ENCODE measurements at regions not wholly inside any gene's neighbourhood (a gene's known extent, or its start where the extent isn't known, plus 50 kb on each side); places are given as distances from the start of the nearest gene placed in this dataset.
A peak's percentile ranks its signal among the peaks of the same experiment; 100 is the strongest.
"Not testable (repeated sequence)": the region's sequence is repeated elsewhere in the genome, so short reads cannot be mapped to it uniquely, and the experiment has no call there.

DNA sequence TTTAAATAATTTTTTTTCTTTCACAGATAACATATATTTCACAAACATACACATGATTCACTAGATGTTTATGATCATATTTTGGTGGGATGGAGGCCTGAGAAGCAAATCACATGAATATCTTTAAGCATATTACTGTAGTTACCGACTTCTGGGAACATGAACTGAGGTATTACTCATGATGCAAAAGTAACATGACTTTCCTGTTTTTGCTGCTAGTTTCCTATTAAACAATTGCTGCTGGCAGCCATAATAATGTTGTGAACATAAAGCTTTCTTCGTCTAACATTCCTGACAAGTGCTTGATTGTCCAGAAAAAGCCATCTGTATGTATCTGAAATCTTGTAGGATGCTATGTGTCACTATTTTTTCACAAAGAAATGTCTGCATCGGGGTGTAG is 145.4 kb downstream of the MTX2 start:
- Histone ChIP-seq H3K36me3 (no peaks in the 10 kb centered on the region), H3K4me1 (replicated peaks) (peaks cover 15% of the 10 kb centered on the region), H3K27ac (no peak overlapping the region), H3K9me3 (replicated peaks) (no peaks in the 10 kb centered on the region), H3K27me3 (replicated peaks) (no peaks in the 10 kb centered on the region), H3K4me3 (no peak overlapping the region)
- no peak for DNase-seq (ENCODE audit: low read depth in 1 of 2, low spot score in 2 of 2)

DNA sequence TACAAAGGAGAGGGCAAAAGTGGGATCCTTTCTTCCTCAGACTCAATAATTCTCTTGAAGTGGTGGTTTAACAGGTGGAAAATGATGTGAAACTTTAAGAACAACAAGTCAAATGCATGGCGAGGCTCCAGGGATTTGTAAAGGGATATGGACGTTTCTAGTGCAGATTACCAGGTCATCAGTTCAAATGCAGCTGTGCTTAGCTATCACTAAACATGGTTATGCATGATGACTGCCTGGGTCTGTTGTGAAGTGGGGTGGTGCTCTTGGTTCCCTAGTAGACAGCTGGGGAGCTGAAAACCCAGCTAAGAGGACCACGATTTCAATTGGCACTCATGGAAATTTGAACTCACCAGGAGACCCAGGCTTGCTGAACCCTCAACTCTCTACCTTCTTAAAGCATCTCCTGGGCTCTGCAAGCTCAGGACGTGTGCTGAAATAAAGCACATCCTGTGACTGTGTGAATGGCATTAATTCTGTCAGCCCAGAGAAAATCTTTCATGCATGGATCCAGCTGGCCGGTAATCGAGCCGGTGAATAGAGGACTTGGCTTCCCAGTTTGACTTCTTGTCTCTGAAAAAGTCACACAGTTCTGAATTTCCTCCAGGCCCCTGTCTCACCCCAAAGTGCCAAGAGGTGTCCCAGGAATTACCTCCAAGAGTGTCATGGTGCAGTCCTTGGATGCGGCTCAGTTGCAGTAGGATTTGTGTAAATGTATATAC is 146.1 kb downstream of the MTX2 start:
- Histone ChIP-seq H3K27me3 (replicated peaks) (no peaks in the 10 kb centered on the region), H3K27ac (no peak overlapping the region), H3K4me3 (no peak overlapping the region), H3K9me3 (replicated peaks) (no peaks in the 10 kb centered on the region), H3K36me3 (no peaks in the 10 kb centered on the region), H3K4me1 (replicated peaks) (peaks cover 22% of the 10 kb centered on the region)
- no peak for DNase-seq (ENCODE audit: low read depth in 1 of 2, low spot score in 2 of 2)

- H3K4me3 ChIP-seq: no peak overlapping the region
- H3K27me3 ChIP-seq (replicated peaks): no peaks in the 10 kb centered on the region
- no peaks in the 10 kb centered on the region for H3K9me3 ChIP-seq (replicated peaks)
- H3K27ac ChIP-seq: no peak overlapping the region
- peaks cover 28% of the 10 kb centered on the region for H3K4me1 ChIP-seq (replicated peaks)
- DNase-seq (ENCODE audit: low read depth in 1 of 2, low spot score in 2 of 2): no peak
- no peaks in the 10 kb centered on the region for H3K36me3 ChIP-seq
These were observed 146.8 kb downstream of the MTX2 start for GRCh38 chr2:176415937-176416499.

DNA sequence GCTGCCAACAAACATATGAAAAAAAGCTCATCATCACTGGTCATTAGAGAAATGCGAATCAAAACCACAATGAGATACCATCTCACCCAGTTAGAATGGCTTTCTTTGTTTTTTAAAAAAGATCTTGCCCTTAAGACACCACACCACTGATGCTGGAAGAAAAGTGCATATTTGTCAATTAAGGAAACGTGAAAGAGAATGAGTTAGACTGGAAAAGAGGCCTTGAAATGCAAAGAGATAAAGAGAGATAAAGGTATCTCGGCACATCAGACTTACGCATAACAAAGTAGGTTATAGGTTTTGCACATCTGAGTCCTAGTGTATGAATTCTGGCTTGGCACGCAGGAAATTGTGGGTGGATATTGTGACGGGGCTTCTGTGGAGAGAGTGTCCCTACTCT is 149.5 kb downstream of the MTX2 start:
- H3K4me3 ChIP-seq: no peak overlapping the region
- H3K36me3 ChIP-seq: no peaks in the 10 kb centered on the region
- DNase-seq (ENCODE audit: low read depth in 1 of 2, low spot score in 2 of 2): no peak
- H3K9me3 ChIP-seq (replicated peaks): no peaks in the 10 kb centered on the region
- peaks cover 31% of the 10 kb centered on the region for H3K4me1 ChIP-seq (replicated peaks)
- H3K27me3 ChIP-seq (replicated peaks): no peaks in the 10 kb centered on the region
- H3K27ac ChIP-seq: peak overlapping the region; percentile 92

- H3K4me1 ChIP-seq (replicated peaks): peaks cover 31% of the 10 kb centered on the region
- H3K9me3 ChIP-seq (replicated peaks): no peaks in the 10 kb centered on the region
- H3K27ac ChIP-seq: peak overlapping the region; percentile 92
- H3K4me3 ChIP-seq: no peak overlapping the region
- peak; percentile 76 to 88 for DNase-seq (ENCODE audit: low read depth in 1 of 2, low spot score in 2 of 2)
- H3K36me3 ChIP-seq: no peaks in the 10 kb centered on the region
- no peaks in the 10 kb centered on the region for H3K27me3 ChIP-seq (replicated peaks)
These were observed 150.4 kb downstream of the MTX2 start for GRCh38 chr2:176419591-176420071.

GRCh38 chr2:176421297-176422050 is 152.2 kb downstream of the MTX2 start:
- no peaks in the 10 kb centered on the region for H3K27me3 ChIP-seq (replicated peaks)

GRCh38 chr2:176423819-176424218 is 154.6 kb downstream of the MTX2 start:
- DNase-seq (ENCODE audit: low read depth in 1 of 2, low spot score in 2 of 2): no peak
- H3K36me3 ChIP-seq: no peaks in the 10 kb centered on the region
- H3K4me3 ChIP-seq: no peak overlapping the region
- peaks cover 25% of the 10 kb centered on the region for H3K4me1 ChIP-seq (replicated peaks)
- no peaks in the 10 kb centered on the region for H3K9me3 ChIP-seq (replicated peaks)
- H3K27ac ChIP-seq: no peak overlapping the region
- no peaks in the 10 kb centered on the region for H3K27me3 ChIP-seq (replicated peaks)

More at GRCh38 chr2:176421297-176422050, 152.2 kb downstream of the MTX2 start:
- no peak for DNase-seq (ENCODE audit: low read depth in 1 of 2, low spot score in 2 of 2)
- no peaks in the 10 kb centered on the region for H3K9me3 ChIP-seq (replicated peaks)
- H3K36me3 ChIP-seq: no peaks in the 10 kb centered on the region
- peaks cover 31% of the 10 kb centered on the region for H3K4me1 ChIP-seq (replicated peaks)
- no peak overlapping the region for H3K4me3 ChIP-seq
- H3K27ac ChIP-seq: no peak overlapping the region; the same call in 1 of the 2 replicates

DNA sequence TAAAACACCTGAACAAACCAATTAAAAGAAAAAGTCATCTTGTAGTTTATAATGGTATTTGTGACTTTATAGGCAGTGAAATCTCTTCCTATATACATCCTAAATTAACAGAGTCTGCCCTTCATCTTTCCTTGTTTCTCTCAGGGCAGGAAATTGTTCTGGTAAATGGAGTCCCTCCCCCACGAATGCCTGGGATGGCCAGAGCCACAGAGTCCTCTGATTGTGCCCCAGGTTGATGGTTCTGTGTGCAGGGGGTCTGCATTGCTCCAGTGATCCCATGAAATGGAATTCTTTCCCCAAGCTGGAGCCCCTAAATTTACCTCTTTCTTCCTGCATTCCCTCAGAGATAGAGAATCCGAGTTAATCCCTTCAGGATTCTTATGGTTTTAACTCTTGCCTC is 155.5 kb downstream of the MTX2 start:
- no peak overlapping the region for H3K4me3 ChIP-seq
- peaks cover 16% of the 10 kb centered on the region for H3K4me1 ChIP-seq (replicated peaks)
- no peaks in the 10 kb centered on the region for H3K36me3 ChIP-seq
- no peak for DNase-seq (ENCODE audit: low read depth in 1 of 2, low spot score in 2 of 2)
- no peaks in the 10 kb centered on the region for H3K9me3 ChIP-seq (replicated peaks)
- H3K27ac ChIP-seq: no peak overlapping the region
- no peaks in the 10 kb centered on the region for H3K27me3 ChIP-seq (replicated peaks)

- Histone ChIP-seq H3K27ac (no peak overlapping the region), H3K27me3 (replicated peaks) (no peaks in the 10 kb centered on the region), H3K36me3 (no peaks in the 10 kb centered on the region), H3K4me1 (replicated peaks) (0 out of 2 replicates have a peak, but pooled peaks cover 4% of the 10 kb centered on the region), H3K9me3 (replicated peaks) (0 out of 2 replicates have a peak, but pooled peaks cover 3% of the 10 kb centered on the region), H3K4me3 (no peak overlapping the region)
- no peak for DNase-seq (ENCODE audit: low read depth in 1 of 2, low spot score in 2 of 2)
These were observed 158.3 kb downstream of the MTX2 start for GRCh38 chr2:176427549-176427948.

DNA sequence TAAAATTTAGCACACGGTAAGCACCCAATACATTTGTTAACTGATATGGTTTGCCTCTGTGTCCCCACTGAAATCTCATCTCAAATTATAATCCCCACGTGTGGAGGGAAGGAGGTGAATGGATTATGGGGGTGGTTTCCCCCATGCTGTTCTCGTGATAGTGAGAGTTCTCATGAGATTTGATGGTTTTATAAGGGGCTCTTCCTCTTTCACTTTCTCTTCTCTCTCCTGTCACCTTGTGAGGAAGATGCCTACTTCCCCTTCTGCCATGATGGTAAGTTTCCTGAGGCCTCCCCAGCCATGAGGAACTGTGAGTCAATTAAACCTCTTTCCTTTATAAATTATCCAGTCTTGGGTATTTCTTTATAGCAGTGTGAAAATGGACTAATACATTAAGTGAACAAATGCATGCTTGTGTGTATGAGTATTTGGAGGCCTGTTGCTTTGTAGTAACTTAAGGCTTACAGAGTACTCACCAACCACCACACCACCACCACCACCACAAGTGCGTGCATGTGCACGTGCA is 159.8 kb downstream of the MTX2 start:
- DNase-seq (ENCODE audit: low read depth in 1 of 2, low spot score in 2 of 2); H3K9me3 ChIP-seq (replicated peaks): not testable (repeated sequence)

GRCh38 chr2:176432434-176432833 is 163.2 kb downstream of the MTX2 start:
- no peak for DNase-seq (ENCODE audit: low read depth in 1 of 2, low spot score in 2 of 2)
- H3K27ac ChIP-seq: no peak overlapping the region
- H3K9me3 ChIP-seq (replicated peaks): peaks cover 3% of the 10 kb centered on the region; the same call in 1 of the 2 replicates
- H3K4me1 ChIP-seq (replicated peaks): 0 out of 2 replicates have a peak, but pooled peaks cover 5% of the 10 kb centered on the region
- no peak overlapping the region for H3K4me3 ChIP-seq
- H3K36me3 ChIP-seq: no peaks in the 10 kb centered on the region
- H3K27me3 ChIP-seq (replicated peaks): no peaks in the 10 kb centered on the region

More for the DNA sequence above, 159.8 kb downstream of the MTX2 start:
- H3K27ac ChIP-seq; H3K36me3 ChIP-seq; H3K27me3 ChIP-seq (replicated peaks); H3K4me1 ChIP-seq (replicated peaks); H3K4me3 ChIP-seq: not testable (repeated sequence)

DNA sequence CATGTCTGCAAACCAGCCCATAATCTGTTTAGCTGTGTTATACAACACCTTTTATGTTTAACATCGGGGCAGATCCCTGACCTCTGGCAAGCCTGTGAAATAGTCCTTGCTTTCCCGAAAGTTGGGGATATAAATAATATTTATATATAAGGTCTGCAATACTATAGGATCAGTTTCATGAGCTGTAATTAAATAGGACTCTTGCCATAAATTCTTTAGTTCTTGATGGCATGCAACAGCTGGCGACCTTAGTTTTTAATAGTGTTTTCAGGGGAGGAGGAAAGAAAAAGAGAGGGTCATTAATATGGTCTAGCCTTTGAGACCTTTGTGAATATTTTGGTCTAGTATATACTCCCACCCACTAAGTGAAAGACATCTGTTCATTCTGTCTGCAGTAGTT is 166.5 kb downstream of the MTX2 start:
- no peak for DNase-seq (ENCODE audit: low read depth in 1 of 2, low spot score in 2 of 2)
- H3K4me3 ChIP-seq: no peak overlapping the region
- no peaks in the 10 kb centered on the region for H3K27me3 ChIP-seq (replicated peaks)
- no peaks in the 10 kb centered on the region for H3K36me3 ChIP-seq
- H3K4me1 ChIP-seq (replicated peaks): 0 out of 2 replicates have a peak, but pooled peaks cover 5% of the 10 kb centered on the region
- peaks cover 3% of the 10 kb centered on the region; the same call in 1 of the 2 replicates for H3K9me3 ChIP-seq (replicated peaks)
- no peak overlapping the region for H3K27ac ChIP-seq

DNA sequence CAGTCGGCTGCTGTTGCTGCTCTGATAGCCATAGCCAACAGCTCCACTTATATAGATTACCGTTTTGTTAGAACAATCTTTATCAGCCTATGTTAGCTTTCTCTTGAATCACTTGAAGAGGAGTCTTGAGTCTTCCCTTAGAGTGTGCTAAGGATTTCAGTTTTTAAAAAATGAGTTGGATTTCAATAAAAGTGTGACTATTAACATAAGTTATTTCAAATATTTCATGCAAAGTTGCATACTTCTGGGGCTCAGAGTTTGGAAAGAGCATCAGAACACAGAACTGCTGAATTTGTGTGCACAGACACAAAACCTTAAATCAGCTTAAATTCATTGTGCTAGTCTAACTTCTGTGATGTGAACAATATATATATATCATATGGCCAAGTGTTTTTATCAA is 174.7 kb downstream of the MTX2 start:
- Histone ChIP-seq H3K4me1 (replicated peaks) (peaks cover 20% of the 10 kb centered on the region), H3K27me3 (replicated peaks) (no peaks in the 10 kb centered on the region), H3K27ac (no peak overlapping the region), H3K9me3 (replicated peaks) (no peaks in the 10 kb centered on the region), H3K36me3 (no peaks in the 10 kb centered on the region), H3K4me3 (no peak overlapping the region)
- DNase-seq (ENCODE audit: low read depth in 1 of 2, low spot score in 2 of 2): no peak

Data from SJSA1 (cell line).